AG08396 (cell line): ENCODE measurements at regions not wholly inside any gene's neighbourhood (a gene's known extent, or its start where the extent isn't known, plus 50 kb on each side); places are given as distances from the start of the nearest gene placed in this dataset.
"Not testable (repeated sequence)": the region's sequence is repeated elsewhere in the genome, so short reads cannot be mapped to it uniquely, and the experiment has no call there.

ENCODE experiments used
- DNase-seq: peaks from one replicate; pipeline ENCODE4 v3.0.0; 2012; ENCODE audit warnings: low spot score, mixed read lengths

DNA sequence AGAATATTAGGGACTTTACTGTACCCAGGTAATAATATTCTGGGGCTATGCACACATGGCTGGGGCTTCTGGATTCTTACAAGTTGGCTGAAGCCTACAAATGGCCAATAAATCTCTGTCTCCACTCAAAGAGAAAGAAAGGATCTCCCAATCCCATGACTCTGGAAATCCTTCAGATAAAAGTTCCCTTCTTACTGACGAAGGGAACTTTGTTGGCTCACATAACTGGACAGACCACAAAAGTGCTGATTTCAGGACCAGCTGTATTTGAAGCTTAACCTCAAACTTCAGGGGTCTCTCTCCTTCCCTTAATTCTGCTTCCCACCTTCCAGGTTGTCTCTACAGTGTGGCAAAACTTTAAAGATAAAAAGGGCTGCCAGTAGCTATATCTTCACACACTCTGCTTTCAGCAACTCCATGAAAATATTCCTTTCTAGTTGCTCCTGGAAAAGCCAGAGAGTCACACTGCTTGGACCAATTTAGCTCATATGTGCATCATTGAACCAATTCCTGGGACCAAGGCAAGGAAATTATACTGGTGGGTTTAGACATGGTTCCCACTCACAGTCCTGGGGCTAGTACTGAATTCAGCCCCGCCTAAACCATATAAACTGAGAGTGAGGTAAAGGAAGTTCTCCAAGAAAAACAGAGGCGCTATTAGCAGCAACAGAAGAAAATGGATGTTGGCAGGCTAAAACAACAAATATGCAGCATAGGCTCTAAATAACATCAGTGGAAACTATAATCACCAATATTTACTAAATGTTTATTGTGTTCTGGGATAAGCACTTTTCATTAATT lies 290.0 kb upstream of the GADL1 start:
- no peak for DNase-seq

DNA sequence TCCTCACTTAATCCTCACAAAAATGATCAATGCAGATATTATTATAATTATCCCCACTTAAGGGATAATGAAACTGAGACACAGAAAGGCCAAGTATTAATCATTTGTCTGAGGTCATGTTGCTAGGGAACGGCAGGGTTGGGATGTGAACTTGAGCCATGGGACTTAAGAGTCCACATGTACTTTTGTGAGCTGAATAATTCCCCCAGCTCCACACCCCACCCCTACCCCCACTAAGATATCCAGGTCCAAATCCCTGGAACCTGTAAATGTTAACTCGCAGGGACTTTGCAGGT lies 290.5 kb upstream of the GADL1 start:
- no peak for DNase-seq

DNA sequence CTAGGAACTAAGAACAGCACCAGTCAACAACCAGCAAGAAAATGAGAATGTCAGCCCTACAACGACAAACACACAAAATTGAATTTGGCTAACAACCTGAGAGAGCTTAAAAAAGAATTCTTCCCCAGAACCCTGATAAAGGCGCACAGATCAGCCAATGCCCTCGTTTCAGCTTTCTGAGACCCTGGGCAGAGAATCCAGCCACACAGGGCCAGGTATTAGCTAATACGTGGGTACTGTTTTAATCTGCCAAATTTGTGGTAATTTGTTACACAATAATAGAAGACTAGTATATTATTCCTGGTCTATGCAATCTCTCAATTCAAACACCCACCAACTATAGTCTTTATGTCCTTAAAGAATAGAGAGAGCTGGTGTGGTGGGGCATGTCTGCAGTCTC lies 291.6 kb upstream of the GADL1 start:
- DNase-seq: no peak

DNA sequence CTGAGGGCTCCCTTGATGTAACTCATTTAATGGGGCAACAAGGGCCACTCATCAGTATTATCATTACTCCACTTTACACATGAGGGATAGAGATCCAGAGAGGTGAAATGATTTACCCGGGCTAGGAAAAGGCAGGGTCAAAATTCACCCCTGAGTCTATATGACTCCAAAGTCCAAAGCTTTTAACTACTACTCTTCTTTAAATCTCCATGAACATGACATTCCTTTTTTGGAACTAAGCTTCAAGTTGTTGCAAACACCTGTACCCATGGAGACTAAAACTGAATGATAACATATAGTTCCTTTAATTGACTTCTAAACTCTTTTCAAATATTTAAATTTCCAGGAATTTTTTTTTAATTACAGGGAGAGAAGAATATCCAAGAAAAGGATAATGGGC lies 292.9 kb upstream of the GADL1 start:
- DNase-seq: no peak

DNA sequence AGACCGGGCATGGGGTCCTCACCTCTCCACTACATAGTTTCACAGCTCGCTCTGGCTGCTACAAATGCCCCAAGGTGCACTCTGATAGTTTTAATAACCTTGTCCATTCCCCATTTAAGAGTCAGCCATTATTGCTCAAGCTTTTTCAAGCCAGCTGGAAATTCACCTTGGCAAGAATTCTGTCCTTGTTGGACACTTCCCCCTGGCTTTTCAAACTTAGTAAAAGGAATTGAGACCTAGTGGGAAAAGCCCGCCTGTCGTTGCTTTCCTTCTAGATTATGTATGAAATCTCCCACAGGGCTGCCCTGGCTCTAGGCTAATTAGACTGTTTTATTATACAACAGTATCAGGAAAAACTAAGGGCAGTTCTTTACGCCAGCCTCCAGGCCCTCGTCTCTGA lies 293.7 kb upstream of the GADL1 start:
- no peak for DNase-seq

DNA sequence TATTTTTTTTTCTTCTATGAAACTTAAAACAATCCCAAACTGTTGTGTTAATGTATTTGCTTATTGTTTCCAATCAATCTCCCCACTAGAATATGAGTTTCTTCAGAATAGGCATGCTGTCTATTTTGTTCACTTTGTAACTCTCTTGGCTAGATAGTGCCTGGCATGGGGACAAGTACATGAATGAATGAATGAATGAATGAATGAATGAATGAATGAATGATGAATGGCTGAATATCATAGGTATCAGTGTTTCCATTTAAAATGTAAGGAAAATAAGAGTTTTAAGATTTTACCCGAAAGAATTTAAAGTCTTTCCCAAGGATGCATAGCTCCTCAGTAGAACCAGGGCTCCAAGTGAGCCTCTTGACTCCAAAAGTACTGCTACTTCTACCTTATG lies 294.9 kb upstream of the GADL1 start:
- DNase-seq: no peak

DNA sequence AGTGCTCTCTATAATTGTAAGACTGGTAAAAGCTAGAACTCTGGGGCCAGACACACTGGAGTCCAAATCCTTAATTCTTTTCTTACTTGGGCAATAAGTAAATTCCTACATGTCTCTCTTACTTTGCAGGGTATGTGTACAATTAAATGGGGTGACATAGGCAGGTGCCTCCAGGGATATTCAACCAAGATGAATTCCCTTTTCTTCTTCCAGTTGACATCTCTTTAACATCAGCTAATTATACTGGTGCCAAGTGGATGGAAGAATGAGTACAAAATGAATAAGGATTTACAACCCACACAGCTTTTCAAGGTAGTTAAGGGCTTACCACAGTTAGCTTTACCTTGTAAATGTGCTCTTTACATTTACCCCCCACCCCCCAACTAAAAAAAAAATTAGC lies 295.5 kb upstream of the GADL1 start:
- DNase-seq: no peak

DNA sequence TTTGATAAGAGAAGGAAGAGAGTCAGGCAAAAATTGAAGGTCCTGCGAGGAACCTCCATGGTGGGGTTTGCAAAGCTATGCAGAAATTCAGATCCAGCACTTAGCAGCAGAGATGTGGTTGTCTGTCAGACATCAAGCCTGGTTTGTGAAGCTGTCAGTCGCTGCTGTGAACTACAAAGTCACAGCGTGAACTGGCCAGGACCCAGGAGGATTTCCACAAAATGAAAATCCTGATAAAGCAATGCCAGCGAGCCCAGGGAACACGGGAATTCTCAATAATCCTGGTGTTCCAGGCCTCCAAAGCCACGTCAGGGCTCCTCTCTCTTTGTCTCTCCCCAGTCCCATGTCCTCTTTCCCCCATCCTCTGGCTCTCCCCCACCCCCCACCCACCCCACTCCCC lies 296.9 kb upstream of the GADL1 start:
- no peak for DNase-seq

DNA sequence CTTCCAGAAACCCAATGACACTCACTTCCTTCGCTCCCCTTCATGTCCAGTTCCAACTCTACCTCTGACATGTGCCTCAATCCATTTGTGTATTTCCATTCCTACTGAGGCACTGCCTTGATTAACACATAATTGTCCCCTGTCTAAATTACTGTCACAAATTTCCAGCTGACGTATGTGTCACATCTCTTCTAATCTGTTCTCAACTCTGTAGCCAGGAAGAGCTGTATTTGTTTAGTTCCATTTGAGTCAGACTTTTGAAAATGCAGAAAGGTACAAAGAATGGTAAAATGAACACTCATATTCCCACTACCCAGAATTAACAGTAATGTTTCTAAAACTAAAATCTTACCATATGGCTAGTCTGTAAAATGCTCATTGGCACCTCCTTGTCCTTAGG lies 299.0 kb upstream of the GADL1 start:
- no peak for DNase-seq

DNA sequence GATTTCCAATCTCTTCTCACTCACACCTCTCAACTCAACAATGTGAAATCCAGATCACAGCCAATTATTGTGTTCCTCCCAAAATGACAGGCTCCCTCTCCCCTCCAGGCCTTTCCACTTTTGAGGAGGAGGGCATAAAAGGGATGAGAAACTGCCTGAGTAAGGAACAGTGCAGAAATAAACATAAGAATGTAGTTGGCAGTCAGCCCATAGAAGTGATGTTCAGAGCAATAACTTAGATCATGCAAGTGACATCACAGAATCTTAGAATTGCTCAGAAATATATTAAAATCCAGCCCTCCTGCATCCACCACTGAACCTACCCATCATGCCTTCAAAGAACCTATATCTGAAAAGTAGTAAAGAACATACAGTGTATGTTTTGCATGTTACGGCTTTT lies 299.4 kb upstream of the GADL1 start:
- no peak for DNase-seq

DNA sequence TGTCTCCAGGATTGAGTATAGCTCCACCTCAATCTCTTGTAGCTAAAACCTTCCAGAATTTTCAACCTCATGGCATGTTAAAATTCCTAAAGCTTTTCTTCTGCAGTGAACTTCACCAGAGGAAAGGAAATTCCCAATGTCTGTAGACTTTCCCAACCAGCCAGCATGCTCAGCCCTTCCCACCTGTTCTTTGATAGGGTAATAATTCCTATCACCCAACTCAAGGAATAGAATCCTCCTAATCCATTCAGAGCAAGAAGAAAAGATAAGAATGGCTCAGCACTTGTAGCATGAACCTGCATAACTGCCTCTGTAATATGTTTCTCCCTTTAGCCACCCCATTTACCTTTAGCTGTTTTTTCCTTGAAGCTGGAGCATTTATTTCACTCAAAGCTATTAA lies 301.8 kb upstream of the GADL1 start:
- DNase-seq: no peak

DNA sequence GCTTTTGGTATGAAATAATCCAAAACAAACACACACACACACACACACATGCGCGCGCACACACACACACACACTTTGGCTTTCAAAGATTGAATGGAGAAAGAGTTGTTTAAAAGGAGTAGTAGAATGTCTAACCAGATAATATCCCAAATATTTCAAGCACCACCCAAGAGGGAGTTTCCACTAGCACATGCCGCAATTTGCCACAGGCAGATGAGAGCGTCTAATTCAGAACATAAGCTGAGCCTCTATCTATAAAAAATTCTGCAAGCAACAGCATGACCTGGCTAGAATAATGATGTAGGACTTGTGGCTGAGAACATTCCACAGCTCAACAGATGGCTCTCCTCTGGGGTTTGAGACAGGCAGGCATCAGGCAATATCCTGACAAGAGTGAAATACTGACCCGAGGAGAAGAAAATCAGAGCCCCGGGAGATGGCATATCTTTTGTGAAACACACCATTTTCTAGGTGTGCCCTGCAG lies 302.5 kb upstream of the GADL1 start:
- peak; percentile 41 for DNase-seq

DNA sequence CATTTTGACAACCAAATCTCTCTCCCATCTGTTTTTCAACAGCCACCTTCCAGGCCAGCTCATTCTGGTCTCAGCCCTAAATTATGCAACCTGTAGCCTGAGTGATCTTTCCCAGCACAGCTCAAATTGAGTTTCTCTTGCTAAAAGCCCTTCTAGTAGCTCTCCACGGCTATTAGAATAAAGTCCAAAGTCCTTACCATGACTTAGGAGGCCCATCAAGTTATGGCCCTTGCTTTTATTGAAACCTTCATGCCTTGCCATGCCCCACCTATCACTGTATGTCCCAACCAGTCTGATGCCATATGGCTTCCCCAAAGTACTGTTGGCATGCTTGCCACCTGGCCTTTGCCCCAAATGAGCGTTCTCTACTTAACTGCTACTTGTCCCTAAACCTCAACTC lies 303.5 kb upstream of the GADL1 start:
- no peak for DNase-seq

DNA sequence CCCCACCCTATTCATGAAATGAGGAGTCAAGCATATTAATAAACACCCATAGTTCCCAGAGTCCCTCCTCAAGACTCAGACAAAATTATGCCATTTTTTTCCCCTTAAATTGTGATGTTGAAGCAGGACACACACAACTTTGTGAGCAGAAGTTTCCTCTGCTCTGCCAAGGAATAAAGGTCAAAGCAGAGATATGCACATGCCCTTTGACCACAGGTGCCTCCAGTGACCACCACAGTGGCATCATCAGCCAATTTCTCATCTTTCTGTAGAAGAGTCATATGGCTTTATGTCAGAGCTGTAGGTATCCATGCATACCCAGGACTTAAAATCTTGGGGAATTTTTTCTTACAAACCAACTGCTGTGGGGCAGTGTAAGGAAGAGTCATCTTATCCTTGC lies 304.4 kb upstream of the GADL1 start:
- DNase-seq: no peak

DNA sequence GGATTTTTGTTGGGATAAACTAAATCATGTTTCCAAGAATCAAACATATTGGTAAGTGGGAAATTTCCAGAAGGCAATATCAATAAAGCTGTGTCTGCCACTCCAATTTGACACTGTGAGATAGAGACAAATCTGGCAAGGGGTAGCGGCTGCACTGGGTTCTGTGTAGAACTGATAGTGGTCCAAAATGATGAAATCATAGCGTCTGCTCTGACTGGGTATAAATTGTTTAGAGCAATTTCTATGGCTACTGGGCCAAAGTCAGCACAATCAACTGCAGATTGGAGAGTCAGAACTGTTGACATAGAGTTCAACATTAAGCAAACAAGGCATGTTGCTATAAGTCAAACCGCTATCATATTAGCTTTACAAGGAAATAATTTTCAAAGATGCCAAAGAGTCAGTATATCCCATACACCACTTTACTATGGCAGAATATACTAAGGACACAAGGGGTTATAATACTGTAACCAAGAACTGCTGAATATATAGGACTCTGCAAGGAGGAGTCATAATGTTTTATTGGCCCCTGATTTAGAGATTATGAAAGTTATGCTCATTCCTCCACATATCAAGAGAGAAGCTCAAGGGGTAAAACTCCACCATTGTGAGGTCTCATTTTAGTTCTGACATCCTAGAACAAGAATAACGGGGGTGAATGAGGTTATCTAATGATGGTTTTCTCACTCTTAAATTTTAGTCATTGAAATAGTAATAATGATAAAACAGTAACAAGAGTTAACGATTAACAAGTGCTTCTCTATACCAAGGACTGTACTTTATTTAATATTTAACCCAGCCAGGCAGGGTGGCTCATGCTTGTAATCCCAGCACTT lies 309.7 kb upstream of the GADL1 start:
- DNase-seq: no peak

DNA sequence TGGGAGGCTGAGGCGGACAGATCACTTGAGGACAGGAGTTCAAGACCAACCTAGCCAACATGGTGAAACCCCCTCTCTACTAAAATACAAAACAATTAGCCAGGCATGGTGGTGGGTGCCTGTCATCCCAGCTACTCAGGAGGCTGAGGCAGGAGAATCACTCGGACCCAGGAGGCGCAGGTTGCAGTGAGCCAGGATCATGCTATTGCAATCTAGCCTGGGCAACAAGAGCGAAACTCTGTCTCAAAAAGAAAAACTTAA lies 310.3 kb upstream of the GADL1 start:
- not testable (repeated sequence) for DNase-seq

DNA sequence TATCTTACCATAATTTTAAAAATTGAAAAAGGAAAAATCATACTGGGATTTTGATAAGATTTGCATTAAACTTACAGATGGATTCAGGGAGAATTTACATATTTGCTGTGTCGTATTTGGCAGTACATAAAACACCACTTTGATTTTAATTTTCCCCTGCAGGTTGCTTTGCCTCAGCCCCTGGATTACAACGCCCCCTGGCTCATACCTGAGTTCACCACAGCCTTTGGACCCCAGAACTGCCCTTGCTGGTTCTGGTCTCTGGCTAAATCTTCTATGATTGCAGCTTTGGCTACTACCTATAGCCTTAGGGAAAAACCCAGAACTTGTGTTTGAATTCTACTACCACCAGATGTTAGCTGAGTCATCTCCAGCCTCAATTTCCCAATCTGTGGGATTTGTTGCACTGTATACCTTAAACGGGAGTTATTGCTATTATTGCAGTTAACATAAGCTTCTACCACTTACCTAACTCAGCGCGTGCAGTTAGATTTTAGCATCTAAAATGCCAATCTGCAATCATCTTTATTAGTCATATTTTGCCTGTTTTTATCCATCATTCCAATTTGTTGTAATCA lies 315.7 kb upstream of the GADL1 start:
- no peak for DNase-seq

DNA sequence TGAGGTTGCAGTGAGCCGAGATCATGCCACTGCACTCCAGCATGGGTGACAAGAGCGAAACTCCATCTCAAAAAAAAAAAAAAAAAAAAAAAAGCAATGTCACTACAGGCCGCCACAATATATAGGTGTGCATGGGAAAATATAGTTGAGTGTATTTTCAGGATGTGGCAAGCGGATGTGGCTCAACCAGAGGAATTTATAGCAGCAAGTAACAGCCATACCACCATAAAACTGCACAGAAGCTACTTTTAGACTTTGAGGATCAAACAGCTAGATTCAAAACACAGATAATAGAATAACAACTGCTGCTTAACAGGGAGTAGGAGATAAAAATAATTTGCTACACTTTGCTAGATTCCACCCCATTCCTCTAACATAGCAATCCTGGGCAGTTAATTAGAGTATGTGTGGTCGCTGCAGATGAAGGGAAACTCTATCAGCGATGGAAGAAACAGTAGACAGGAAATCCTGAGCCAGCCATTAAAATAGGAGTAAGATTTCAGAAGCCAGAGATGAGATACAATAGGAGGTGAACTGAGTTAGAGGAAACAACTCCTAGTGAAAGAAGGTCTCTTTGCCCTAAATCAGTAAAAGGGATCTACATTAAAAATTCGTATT lies 318.7 kb upstream of the STT3B start:
- DNase-seq: no peak

DNA sequence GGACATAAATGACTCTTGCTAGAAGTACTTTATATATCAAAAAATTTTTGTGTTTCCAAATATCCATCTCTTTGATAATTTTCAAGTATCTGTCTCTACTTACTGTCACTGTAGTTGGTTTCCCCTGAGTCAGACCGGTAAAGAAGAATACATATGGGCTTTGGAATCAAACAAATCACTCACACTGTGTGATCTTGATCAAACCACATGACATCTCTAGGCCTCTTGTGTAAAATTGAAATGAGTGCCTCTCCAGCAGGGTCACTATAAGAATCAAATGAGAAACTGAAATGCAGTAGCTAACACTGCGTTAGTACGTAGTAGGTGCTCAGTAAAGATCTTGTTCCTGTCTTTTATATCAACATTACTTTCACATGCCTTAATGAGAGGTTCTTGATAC lies 314.6 kb upstream of the STT3B start:
- no peak for DNase-seq

DNA sequence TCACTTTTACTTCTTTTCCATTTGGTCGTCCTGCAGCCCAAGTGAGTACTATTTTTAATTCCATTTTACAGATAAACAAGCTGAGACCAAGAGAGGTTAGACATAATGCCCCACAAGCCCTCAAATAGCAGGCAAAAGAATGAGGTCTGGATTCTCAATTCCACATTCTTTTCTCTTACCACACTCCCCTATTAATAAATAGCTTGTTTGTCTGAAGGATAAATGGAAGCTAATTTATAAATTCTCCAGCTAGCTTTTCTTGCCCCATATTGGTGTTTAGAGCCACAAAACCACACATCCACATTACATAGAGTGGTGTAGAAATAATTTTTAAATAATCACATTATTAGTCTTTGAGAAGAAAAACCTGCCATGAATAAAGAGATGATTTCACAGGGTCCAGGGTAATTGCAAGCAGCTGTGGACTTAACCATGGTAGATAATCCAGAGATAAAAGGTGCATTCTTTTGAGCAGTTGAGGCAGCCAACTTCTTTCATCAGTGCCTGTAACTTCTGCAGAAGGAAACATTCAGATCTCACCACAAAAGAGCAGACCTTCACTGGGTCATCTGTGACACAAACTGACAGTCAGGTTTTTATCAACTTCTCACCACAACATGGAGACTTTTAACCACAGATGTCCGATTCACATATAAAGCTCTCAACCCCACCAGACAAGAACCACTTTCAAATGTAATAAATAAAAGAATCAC lies 313.4 kb upstream of the STT3B start:
- DNase-seq: no peak

DNA sequence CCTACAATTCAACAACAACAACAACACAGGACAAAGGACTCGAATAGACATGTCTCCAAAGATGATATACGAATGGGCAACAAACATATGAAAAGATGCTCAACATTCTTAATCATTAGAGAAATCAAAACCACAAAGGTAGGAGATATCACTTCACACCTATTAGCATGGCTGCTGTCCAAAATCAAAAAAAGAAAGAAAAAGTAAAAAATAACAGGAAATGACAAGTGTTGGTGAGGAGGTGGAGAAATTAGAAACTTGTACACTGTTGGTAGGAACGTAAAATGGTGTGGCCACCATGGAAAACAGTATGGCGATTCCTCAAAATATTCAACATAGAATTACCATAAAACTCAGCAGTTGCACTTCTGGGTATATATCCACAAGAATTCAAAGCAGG lies 312.3 kb upstream of the STT3B start:
- DNase-seq: no peak

DNA sequence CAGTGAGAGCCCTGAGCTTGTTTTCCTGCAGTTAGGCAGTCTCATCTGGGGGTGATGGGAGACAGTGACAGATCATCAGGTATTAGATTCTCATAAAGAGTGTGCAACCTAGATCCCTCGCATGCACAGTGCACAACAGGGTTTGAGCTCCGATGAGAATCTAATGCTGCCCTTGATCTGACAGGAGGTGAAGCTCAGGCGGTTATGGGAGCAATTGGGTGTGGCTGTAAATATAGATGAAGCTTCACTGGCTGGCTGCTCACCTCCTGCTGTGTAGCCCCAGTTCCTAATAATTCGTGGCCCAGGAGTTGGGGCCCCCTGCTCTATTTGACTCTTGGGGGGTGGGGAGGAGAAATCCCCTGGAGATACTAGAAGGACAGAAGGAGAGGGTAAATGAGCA lies 309.4 kb upstream of the STT3B start:
- DNase-seq: no peak

DNA sequence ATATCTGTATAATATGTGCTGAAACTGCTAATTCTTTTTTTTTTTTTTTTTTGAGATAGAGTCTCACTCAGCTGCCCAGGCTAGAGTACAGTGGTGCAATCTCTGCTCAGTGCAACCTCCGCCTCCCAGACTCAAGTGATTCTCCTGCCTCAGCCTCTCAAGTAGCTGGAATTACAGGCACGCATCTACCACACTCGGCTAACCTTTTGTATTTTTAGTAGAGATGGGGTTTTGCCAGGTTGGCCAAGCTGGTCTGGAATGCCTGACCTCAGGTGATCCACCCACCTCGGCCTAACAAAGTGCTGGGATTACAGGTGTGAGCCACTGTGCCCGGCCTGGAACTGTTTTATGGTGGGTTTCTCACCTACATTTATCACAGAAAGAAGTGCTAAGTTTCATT lies 307.8 kb upstream of the STT3B start:
- DNase-seq: no peak
